ENCODE measurements at regions not wholly inside any gene's neighbourhood (a gene's known extent, or its start where the extent isn't known, plus 50 kb on each side); places are given as distances from the start of the nearest gene placed in this dataset.

DNA sequence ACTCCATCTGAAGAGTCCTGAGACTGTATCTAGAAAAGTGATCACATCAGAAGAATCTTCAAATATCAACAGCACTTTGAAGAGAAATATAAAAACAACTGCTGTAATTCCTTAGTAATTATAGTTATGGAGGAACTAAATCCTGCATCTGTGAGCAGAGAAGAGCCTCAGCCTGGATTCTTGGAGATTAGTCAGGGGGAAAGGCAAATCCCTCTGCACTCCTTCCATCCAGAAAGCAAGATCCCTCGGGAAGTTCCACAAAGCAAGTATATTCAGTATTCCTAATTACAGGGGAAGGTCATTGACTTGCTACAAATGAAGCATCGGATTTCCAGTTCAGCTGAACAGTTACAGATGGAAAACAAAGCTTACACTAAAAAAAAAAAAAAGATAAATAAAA, 256.6 kb upstream of the IPO5 start:
- TF ChIP-seq, protein P1, sequence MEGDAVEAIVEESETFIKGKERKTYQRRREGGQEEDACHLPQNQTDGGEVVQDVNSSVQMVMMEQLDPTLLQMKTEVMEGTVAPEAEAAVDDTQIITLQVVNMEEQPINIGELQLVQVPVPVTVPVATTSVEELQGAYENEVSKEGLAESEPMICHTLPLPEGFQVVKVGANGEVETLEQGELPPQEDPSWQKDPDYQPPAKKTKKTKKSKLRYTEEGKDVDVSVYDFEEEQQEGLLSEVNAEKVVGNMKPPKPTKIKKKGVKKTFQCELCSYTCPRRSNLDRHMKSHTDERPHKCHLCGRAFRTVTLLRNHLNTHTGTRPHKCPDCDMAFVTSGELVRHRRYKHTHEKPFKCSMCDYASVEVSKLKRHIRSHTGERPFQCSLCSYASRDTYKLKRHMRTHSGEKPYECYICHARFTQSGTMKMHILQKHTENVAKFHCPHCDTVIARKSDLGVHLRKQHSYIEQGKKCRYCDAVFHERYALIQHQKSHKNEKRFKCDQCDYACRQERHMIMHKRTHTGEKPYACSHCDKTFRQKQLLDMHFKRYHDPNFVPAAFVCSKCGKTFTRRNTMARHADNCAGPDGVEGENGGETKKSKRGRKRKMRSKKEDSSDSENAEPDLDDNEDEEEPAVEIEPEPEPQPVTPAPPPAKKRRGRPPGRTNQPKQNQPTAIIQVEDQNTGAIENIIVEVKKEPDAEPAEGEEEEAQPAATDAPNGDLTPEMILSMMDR (IDR thresholded peaks at IDR 0.05; ENCODE audit: insufficient read depth, low read depth, low read length): no peak
- TF ChIP-seq EZH2 (IDR thresholded peaks at IDR 0.05; ENCODE audit: insufficient read depth, low read length): no peak

DNA sequence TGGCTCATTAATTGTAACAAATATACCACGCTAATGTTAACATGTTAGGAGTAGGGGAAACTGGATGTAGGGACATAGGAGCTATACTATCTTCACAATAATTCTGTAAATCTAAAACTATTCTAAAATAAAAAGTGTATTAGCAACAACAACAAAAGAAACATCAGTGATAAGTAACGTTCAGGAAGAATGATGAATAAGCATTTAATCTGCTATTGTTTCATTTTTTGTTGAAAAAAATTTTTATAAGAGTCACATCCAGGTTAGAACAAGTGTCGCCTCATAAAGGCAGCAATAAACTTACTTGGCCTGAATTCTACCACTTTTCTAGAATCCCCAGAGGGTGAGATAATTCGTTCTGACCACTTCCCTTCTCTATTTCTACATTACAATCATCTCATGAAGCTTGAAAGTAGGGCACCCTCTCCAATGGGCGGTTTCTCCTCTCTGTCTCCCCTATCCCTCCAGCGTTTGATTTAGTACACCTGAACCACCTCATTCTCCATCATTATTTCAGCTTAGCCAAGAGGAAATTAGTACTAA, 253.1 kb upstream of the IPO5 start:
- Histone ChIP-seq H3K4me3 (ENCODE audit: insufficient read depth, low read depth, low read length) (no peak overlapping the region), H4K20me1 (ENCODE audit: insufficient read depth, low read length) (no peaks in the 10 kb centered on the region), H3K36me3 (ENCODE audit: insufficient read depth, low read length) (no peaks in the 10 kb centered on the region), H3K27me3 (ENCODE audit: insufficient read depth, low read length) (no peaks in the 10 kb centered on the region), H3K79me2 (ENCODE audit: insufficient read depth, low read length) (no peaks in the 10 kb centered on the region), H3K4me1 (ENCODE audit: insufficient read depth, low read length) (no peaks in the 10 kb centered on the region), H3K4me2 (ENCODE audit: low read length) (no peak overlapping the region), H3K9me3 (ENCODE audit: insufficient read depth, low read depth, low read length) (no peaks in the 10 kb centered on the region), H2AFZ (ENCODE audit: low read depth, low read length) (no peak overlapping the region), H3K9ac (ENCODE audit: low read length) (no peak overlapping the region), H3K27ac (ENCODE audit: low read depth, low read length) (no peak overlapping the region)
- DNase-seq (ENCODE audit: low read depth) (no peak), FAIRE-seq (no peak)
- Mint-ChIP-seq H3K36me3 (ENCODE audit: low read depth, unreplicated experiment) (no peaks in the 10 kb centered on the region), H3K27ac (ENCODE audit: unreplicated experiment) (no peak overlapping the region), H3K27me3 (ENCODE audit: low read depth, unreplicated experiment) (peaks cover 4% of the 10 kb centered on the region), H3K9me3 (ENCODE audit: unreplicated experiment) (no peaks in the 10 kb centered on the region), H3K4me1 (ENCODE audit: low read depth, unreplicated experiment) (no peaks in the 10 kb centered on the region), H3K4me3 (ENCODE audit: unreplicated experiment) (no peak overlapping the region)
- TF ChIP-seq EZH2 (IDR thresholded peaks at IDR 0.05; ENCODE audit: insufficient read depth, low read length): no peak
- TF ChIP-seq, protein P1 (IDR thresholded peaks at IDR 0.05; ENCODE audit: insufficient read depth, low read depth, low read length): no peak

More for the DNA sequence above, 256.6 kb upstream of the IPO5 start:
- H2AFZ ChIP-seq (ENCODE audit: low read depth, low read length): no peak overlapping the region
- no peak for FAIRE-seq
- Mint-ChIP-seq H3K27me3 (ENCODE audit: low read depth, unreplicated experiment) (peaks cover 4% of the 10 kb centered on the region), H3K4me1 (ENCODE audit: low read depth, unreplicated experiment) (no peaks in the 10 kb centered on the region), H3K27ac (ENCODE audit: unreplicated experiment) (no peak overlapping the region), H3K36me3 (ENCODE audit: low read depth, unreplicated experiment) (no peaks in the 10 kb centered on the region), H3K9me3 (ENCODE audit: unreplicated experiment) (no peaks in the 10 kb centered on the region), H3K4me3 (ENCODE audit: unreplicated experiment) (no peak overlapping the region)
- no peak overlapping the region for H3K4me3 ChIP-seq (ENCODE audit: insufficient read depth, low read depth, low read length)
- no peaks in the 10 kb centered on the region for H3K79me2 ChIP-seq (ENCODE audit: insufficient read depth, low read length)
- no peaks in the 10 kb centered on the region for H3K36me3 ChIP-seq (ENCODE audit: insufficient read depth, low read length)
- no peak overlapping the region for H3K4me2 ChIP-seq (ENCODE audit: low read length)
- H3K4me1 ChIP-seq (ENCODE audit: insufficient read depth, low read length): no peaks in the 10 kb centered on the region
- no peak overlapping the region for H3K9ac ChIP-seq (ENCODE audit: low read length)
- H3K9me3 ChIP-seq (ENCODE audit: insufficient read depth, low read depth, low read length): no peaks in the 10 kb centered on the region
- DNase-seq (ENCODE audit: low read depth): no peak
- no peaks in the 10 kb centered on the region for H3K27me3 ChIP-seq (ENCODE audit: insufficient read depth, low read length)
- no peaks in the 10 kb centered on the region for H4K20me1 ChIP-seq (ENCODE audit: insufficient read depth, low read length)
- H3K27ac ChIP-seq (ENCODE audit: low read depth, low read length): no peak overlapping the region

DNA sequence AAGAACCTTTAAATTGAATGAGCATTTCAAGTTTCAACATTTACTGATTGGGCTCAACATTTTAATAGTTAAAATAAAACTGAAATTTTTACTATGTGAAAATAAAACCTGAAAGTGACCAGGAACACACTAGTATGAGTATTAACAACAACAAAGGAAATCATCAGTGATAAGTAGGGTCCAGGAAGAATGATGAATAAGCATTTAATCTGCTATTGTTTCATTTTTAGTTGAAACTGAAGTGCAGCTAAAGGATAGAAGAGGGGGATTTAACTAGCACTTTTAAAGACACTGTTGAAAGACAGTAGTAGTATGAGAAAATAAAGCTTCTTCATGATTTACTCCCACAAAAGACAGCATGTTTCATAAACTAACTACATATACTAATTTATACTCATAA, 250.9 kb upstream of the IPO5 start:
- no peaks in the 10 kb centered on the region for H3K9me3 Mint-ChIP-seq (ENCODE audit: unreplicated experiment)
- Histone ChIP-seq H3K36me3 (ENCODE audit: insufficient read depth, low read length) (no peaks in the 10 kb centered on the region), H3K4me2 (ENCODE audit: low read length) (no peak overlapping the region), H3K4me3 (ENCODE audit: insufficient read depth, low read depth, low read length) (no peak overlapping the region), H4K20me1 (ENCODE audit: insufficient read depth, low read length) (no peaks in the 10 kb centered on the region), H3K79me2 (ENCODE audit: insufficient read depth, low read length) (no peaks in the 10 kb centered on the region), H3K27me3 (ENCODE audit: insufficient read depth, low read length) (no peaks in the 10 kb centered on the region), H3K9ac (ENCODE audit: low read length) (no peak overlapping the region), H2AFZ (ENCODE audit: low read depth, low read length) (no peak overlapping the region), H3K9me3 (ENCODE audit: insufficient read depth, low read depth, low read length) (no peaks in the 10 kb centered on the region), H3K27ac (ENCODE audit: low read depth, low read length) (no peak overlapping the region), H3K4me1 (ENCODE audit: insufficient read depth, low read length) (no peaks in the 10 kb centered on the region)
- no peaks in the 10 kb centered on the region for H3K36me3 Mint-ChIP-seq (ENCODE audit: low read depth, unreplicated experiment)
- peaks cover 4% of the 10 kb centered on the region for H3K27me3 Mint-ChIP-seq (ENCODE audit: low read depth, unreplicated experiment)
- H3K4me1 Mint-ChIP-seq (ENCODE audit: low read depth, unreplicated experiment): no peaks in the 10 kb centered on the region
- no peak for FAIRE-seq
- H3K4me3 Mint-ChIP-seq (ENCODE audit: unreplicated experiment): no peak overlapping the region
- H3K27ac Mint-ChIP-seq (ENCODE audit: unreplicated experiment): no peak overlapping the region
- TF ChIP-seq EZH2 (IDR thresholded peaks at IDR 0.05; ENCODE audit: insufficient read depth, low read length): no peak
- TF ChIP-seq, protein P1 (IDR thresholded peaks at IDR 0.05; ENCODE audit: insufficient read depth, low read depth, low read length): no peak
- DNase-seq (ENCODE audit: low read depth): no peak
